ENCODE measurements at regions not wholly inside any gene's neighbourhood (a gene's known extent, or its start where the extent isn't known, plus 50 kb on each side); places are given as distances from the start of the nearest gene placed in this dataset.

DNA sequence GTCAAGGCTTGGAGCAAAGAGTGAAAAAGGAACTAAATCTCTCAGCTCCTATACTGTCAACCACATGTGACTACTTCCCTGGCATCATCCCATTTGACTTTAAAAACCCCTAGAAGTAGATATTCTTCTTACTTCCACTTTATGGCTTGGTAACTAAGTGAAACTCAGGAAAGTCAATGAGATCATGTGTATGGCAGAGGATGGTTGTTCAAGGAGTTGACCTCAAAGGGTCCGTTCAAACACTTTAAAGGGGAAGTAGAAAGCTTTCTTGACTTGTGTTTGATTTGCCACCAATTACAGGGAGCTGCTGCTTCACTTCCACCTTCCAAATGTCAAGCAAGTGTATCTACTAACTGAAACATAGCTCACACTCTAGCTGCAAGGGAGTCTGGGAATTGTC lies 187.2 kb downstream of the RAB28 start:
- no peak for TF ChIP-seq CTCF (IDR thresholded peaks at IDR 0.05)
- TF ChIP-seq POLR2A (IDR thresholded peaks at IDR 0.05): no peak
